ENCODE measurements at regions not wholly inside any gene's neighbourhood (a gene's known extent, or its start where the extent isn't known, plus 50 kb on each side); places are given as distances from the start of the nearest gene placed in this dataset.

DNA sequence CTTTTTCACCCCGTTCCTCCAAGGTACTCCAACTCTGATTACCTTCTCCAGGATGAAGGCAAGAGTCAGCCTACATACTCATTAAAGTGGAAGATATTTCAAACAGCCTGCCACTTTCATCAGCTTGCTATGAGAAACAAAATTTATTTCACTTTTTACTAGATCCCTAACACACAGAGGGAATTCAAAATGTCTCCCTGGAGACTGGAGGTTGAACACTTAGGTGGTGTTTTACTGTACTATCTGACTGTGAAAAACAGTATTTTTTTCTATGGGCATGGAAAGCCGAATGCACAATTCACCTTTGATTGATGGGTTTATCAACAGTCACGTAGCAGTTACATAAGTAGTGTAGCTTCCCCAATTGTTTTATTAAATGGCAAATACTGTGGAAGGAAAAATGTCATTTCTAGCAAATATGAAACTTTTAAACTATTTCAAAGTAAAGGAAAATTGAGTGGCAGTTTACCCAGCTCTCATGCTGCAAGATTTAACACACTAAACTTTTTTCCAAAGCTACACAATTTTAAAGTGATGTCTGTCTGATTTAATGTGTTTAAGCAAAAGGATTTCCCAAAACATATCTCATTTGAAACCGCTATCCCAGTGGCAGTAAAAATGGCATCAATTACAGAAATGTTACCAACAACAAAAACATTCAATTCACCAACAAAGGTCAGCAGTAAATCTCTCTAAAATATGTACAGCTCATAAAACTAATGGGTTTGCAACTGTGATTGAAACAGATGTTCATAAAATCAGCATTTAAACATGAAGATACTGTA lies 125.0 kb upstream of the TLE4 start:
- no peak for DNase-seq (ENCODE audit: low spot score in 2 of 2)
- WGBS, 2 donors: 32 to 42% methylated on average over 4 of the region's 4 CpGs

DNA sequence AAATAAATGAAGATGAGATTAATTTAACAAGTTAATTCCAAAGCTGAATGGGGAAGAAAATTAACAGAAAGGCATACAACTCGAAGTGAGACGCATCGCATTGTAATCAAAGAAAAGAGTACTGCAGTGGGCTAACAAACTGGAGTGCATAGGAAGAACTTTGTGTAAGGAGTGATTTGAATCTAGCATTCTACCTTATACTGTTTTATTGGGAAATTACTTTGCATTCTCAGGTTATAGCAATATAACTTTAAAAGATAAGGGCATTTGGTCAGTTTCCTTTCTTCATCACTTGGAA lies 124.5 kb upstream of the TLE4 start:
- 80% methylated on average over 3 of the region's 3 CpGs for WGBS, 2 donors
- TF ChIP-seq, protein P1, sequence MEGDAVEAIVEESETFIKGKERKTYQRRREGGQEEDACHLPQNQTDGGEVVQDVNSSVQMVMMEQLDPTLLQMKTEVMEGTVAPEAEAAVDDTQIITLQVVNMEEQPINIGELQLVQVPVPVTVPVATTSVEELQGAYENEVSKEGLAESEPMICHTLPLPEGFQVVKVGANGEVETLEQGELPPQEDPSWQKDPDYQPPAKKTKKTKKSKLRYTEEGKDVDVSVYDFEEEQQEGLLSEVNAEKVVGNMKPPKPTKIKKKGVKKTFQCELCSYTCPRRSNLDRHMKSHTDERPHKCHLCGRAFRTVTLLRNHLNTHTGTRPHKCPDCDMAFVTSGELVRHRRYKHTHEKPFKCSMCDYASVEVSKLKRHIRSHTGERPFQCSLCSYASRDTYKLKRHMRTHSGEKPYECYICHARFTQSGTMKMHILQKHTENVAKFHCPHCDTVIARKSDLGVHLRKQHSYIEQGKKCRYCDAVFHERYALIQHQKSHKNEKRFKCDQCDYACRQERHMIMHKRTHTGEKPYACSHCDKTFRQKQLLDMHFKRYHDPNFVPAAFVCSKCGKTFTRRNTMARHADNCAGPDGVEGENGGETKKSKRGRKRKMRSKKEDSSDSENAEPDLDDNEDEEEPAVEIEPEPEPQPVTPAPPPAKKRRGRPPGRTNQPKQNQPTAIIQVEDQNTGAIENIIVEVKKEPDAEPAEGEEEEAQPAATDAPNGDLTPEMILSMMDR (IDR thresholded peaks at IDR 0.05): no peak
- TF ChIP-seq POLR2A (IDR thresholded peaks at IDR 0.05): no peak
- no peak overlapping the region for H3K4me3 ChIP-seq (ENCODE audit: low read depth, poor library complexity, severe bottlenecking)
- intact Hi-C loops (cut with DNase I; ENCODE audit: low total_unique reads): no loop called here
- no peak for DNase-seq (ENCODE audit: low spot score in 2 of 2)

More for the DNA sequence above, 125.0 kb upstream of the TLE4 start:
- H3K4me3 ChIP-seq (ENCODE audit: low read depth, poor library complexity, severe bottlenecking): no peak overlapping the region
- TF ChIP-seq, protein P1 (IDR thresholded peaks at IDR 0.05): no peak
- no peak for TF ChIP-seq POLR2A (IDR thresholded peaks at IDR 0.05)
- intact Hi-C loops (cut with DNase I; ENCODE audit: low total_unique reads): no loop called here

DNA sequence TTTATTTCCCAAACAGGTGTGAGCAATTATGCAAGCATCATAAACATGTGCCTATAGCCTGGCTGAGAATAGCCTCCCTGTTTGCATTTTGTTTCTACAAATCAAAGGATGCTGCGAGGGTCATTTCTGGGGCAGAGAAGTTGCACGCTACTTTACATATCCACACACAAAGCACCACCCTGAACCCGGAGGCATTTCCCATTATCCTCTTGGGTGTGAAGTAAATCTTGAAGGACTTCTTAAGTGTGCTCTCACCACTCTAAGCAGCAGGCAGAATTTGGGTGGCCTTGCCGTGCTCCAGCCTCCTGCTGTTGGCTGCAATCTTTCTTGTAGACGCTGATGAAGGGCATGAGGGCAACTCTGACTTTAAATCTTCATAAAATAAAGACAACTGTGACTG lies 124.0 kb upstream of the TLE4 start:
- intact Hi-C loops (cut with DNase I; ENCODE audit: low total_unique reads): no loop called here
- 45 to 48% methylated on average over 5 of the region's 5 CpGs for WGBS, 2 donors
- DNase-seq (ENCODE audit: low spot score in 2 of 2): no peak
- H3K4me3 ChIP-seq (ENCODE audit: low read depth, poor library complexity, severe bottlenecking): no peak overlapping the region
- TF ChIP-seq, protein P1 (IDR thresholded peaks at IDR 0.05): no peak
- TF ChIP-seq POLR2A (IDR thresholded peaks at IDR 0.05): no peak

DNA sequence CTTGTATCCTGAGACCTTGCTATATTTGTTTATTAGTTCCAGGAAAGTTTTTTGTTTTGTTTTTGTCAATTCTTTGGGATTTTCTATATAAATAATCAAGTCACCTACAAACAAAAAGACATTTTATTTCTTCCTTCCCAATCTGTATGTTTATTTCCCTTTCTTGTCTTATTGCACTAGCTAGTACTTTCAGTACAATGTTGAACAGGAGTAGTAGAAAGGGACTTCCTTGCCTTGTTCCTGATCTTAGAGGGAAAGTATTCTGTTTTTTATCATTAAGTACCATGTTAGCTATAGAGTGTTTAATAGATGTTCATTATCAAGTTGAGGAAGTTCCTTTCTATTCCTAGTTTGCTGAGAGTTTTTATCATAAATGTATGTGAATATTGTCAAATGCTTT lies 119.5 kb upstream of the TLE4 start:
- DNase-seq (ENCODE audit: low spot score in 2 of 2): no peak
- TF ChIP-seq, protein P1 (IDR thresholded peaks at IDR 0.05): no peak
- TF ChIP-seq POLR2A (IDR thresholded peaks at IDR 0.05): no peak
- no peak overlapping the region for H3K4me3 ChIP-seq (ENCODE audit: low read depth, poor library complexity, severe bottlenecking)
- intact Hi-C loops (cut with DNase I; ENCODE audit: low total_unique reads): no loop called here

DNA sequence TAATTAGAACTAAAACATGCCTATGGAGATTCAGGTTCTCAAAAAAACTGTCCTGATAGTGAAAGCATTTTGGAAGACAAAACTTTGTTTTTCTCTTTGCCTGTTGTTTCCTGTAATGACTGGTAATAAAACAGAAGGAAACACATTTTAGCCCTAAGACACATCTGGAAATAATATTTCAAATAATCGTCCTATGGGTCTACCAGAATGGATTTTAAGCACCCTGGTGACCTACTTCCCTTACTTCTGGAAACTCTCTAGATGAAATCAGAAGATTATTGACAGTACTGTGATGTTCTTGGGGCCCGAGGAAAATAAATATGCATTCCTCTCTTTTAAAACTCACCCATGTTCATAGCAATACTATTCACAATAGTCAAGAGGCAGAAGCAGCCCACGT lies 110.1 kb upstream of the TLE4 start:
- no peak for DNase-seq (ENCODE audit: low spot score in 2 of 2)
- intact Hi-C loops (cut with DNase I; ENCODE audit: low total_unique reads): no loop called here
- no peak overlapping the region for H3K4me3 ChIP-seq (ENCODE audit: low read depth, poor library complexity, severe bottlenecking)
- 38 to 44% methylated on average over 3 of the region's 3 CpGs for WGBS, 2 donors
- TF ChIP-seq POLR2A (IDR thresholded peaks at IDR 0.05): no peak
- TF ChIP-seq, protein P1 (IDR thresholded peaks at IDR 0.05): no peak

DNA sequence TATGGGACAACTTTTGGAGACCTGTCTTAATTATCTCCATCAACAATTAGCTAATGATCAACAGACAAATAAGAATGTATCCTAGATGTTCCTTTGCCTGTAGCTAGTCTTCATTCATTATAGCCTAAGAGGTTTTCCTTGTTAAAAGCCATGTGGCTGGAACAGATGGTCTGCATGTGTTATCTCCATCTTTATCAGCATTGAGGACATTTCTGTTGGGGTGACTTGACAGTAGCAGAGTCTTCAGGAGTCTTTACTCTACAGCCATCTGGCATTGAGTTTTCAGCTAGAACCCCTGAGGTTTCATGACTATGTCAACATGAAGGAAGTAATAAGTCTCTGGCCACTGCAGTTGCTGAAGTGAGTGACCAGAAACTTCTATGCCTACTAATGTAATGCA lies 106.6 kb upstream of the TLE4 start:
- TF ChIP-seq, protein P1 (IDR thresholded peaks at IDR 0.05): no peak
- no peak for TF ChIP-seq POLR2A (IDR thresholded peaks at IDR 0.05)
- intact Hi-C loops (cut with DNase I; ENCODE audit: low total_unique reads): no loop called here
- H3K4me3 ChIP-seq (ENCODE audit: low read depth, poor library complexity, severe bottlenecking): no peak overlapping the region
- no peak for DNase-seq (ENCODE audit: low spot score in 2 of 2)
